SK-N-SH (cell line): ENCODE measurements at regions not wholly inside any gene's neighbourhood (a gene's known extent, or its start where the extent isn't known, plus 50 kb on each side); places are given as distances from the start of the nearest gene placed in this dataset.

Source experiments
- CHD2 ChIP-seq: fragments of 150-350 bp; IDR thresholded peaks from 2 replicates; pipeline ENCODE4 v1.6.1; 2018; ENCODE audit warnings: low read length; ENCODE audit not compliant: partially characterized antibody
- CTCF ChIP-seq: fragments of 200-600 bp; sonication (generic); IDR thresholded peaks from 2 replicates; pipeline ENCODE4 v1.6.1; 2017; ENCODE audit warnings: antibody characterized with exemption, mild to moderate bottlenecking, moderate library complexity
- TAF1 ChIP-seq: IDR thresholded peaks from 2 replicates; pipeline ENCODE4 v1.6.1; 2012; ENCODE audit warnings: low read depth, mild to moderate bottlenecking, low read length, moderate library complexity, borderline replicate concordance

- TF ChIP-seq CTCF (no peak), CHD2 (no peak), TAF1 (no peak)
Observed at GRCh38 chr16:29158785-29159184, 173.9 kb downstream of the LAT start.
